NCI-H2029 (cell line): ENCODE measurements at regions not wholly inside any gene's neighbourhood (a gene's known extent, or its start where the extent isn't known, plus 50 kb on each side); places are given as distances from the start of the nearest gene placed in this dataset.

Experiments
- DNase-seq: peaks from one replicate; lab custom pipeline; 2025; lab: John Stamatoyannopoulos, UW

GRCh38 chr2:56615760-56616159 is 432.0 kb downstream of the CCDC85A start:
- no peak for DNase-seq

GRCh38 chr2:56624181-56624580 is 440.4 kb downstream of the CCDC85A start:
- no peak for DNase-seq

GRCh38 chr2:56626927-56627326 is 443.1 kb downstream of the CCDC85A start:
- DNase-seq: no peak

GRCh38 chr2:56630286-56630685 is 446.5 kb downstream of the CCDC85A start:
- no peak for DNase-seq

- no peak for DNase-seq
Measured at GRCh38 chr2:56647997-56648396, 464.2 kb downstream of the CCDC85A start.

GRCh38 chr2:56648802-56649201 is 465.0 kb downstream of the CCDC85A start:
- DNase-seq: no peak

GRCh38 chr2:56654936-56655335 is 471.1 kb downstream of the CCDC85A start:
- no peak for DNase-seq

GRCh38 chr2:56656826-56657225 is 473.0 kb downstream of the CCDC85A start:
- no peak for DNase-seq

- DNase-seq: no peak
Measured at GRCh38 chr2:56666777-56667176, 483.0 kb downstream of the CCDC85A start.

- DNase-seq: no peak
Measured at GRCh38 chr2:56671973-56672569, 488.3 kb downstream of the CCDC85A start.

- no peak for DNase-seq
Measured at GRCh38 chr2:56674084-56674483, 490.3 kb downstream of the CCDC85A start.

GRCh38 chr2:56676966-56677365 is 493.2 kb downstream of the CCDC85A start:
- DNase-seq: no peak

- no peak for DNase-seq
Measured at GRCh38 chr2:56680971-56681631, 497.3 kb downstream of the CCDC85A start.

GRCh38 chr2:56681659-56682396 is 498.0 kb downstream of the CCDC85A start:
- no peak for DNase-seq

GRCh38 chr2:56682397-56682760 is 498.6 kb downstream of the CCDC85A start:
- no peak for DNase-seq

- DNase-seq: no peak
Measured at GRCh38 chr2:56684327-56684726, 500.5 kb downstream of the CCDC85A start.

- DNase-seq: no peak
Measured at GRCh38 chr2:56685205-56685604, 501.4 kb downstream of the CCDC85A start.

- no peak for DNase-seq
Measured at GRCh38 chr2:56687169-56687568, 503.4 kb downstream of the CCDC85A start.

- DNase-seq: no peak
Measured at GRCh38 chr2:56688661-56689060, 504.9 kb downstream of the CCDC85A start.

GRCh38 chr2:56693501-56693900 is 509.7 kb downstream of the CCDC85A start:
- DNase-seq: no peak

- no peak for DNase-seq
Measured at GRCh38 chr2:56703001-56703400, 519.2 kb downstream of the CCDC85A start.

- no peak for DNase-seq
Measured at GRCh38 chr2:56705713-56706112, 521.9 kb downstream of the CCDC85A start.

- DNase-seq: no peak
Measured at GRCh38 chr2:56707218-56707617, 523.4 kb downstream of the CCDC85A start.
